Liver (tissue), 7 donors: ENCODE measurements at regions not wholly inside any gene's neighbourhood (a gene's known extent, or its start where the extent isn't known, plus 50 kb on each side); places are given as distances from the start of the nearest gene placed in this dataset.

Experiments used
- DNase-seq: peaks from one replicate; pipeline ENCODE4 v3.0.0-alpha.2; 2017; ENCODE audit warnings: low spot score
- H3K27ac ChIP-seq, 2 donors: one replicate each; pipeline ENCODE4 v1.7.0; 2013; ENCODE audit warnings: inconsistent platforms in 2 of 2, low read length in 2 of 2, control low read depth in 1 of 2, low read depth in 1 of 2, mild to moderate bottlenecking in 1 of 2
- H3K27me3 ChIP-seq, 4 donors: one replicate each; pipeline versions ENCODE4 v1.6.1 to v1.7.0; 2013; ENCODE audit warnings: low read length in 3 of 4, inconsistent platforms in 1 of 4, mild to moderate bottlenecking in 1 of 4, moderate library complexity in 1 of 4; ENCODE audit not compliant: control insufficient read depth in 4 of 4, insufficient read depth in 4 of 4
- H3K36me3 ChIP-seq, 4 donors: one replicate each; pipeline versions ENCODE4 v1.6.1 to v1.7.0; 2013; ENCODE audit warnings: low read length in 3 of 4, mild to moderate bottlenecking in 3 of 4, low read depth in 1 of 4, moderate library complexity in 1 of 4; ENCODE audit not compliant: control insufficient read depth in 4 of 4, insufficient read depth in 3 of 4
- H3K4me1 ChIP-seq, 4 donors: one replicate each; pipeline versions ENCODE4 v1.6.1 to v1.7.0; 2013; ENCODE audit warnings: low read length in 3 of 4, mild to moderate bottlenecking in 3 of 4, moderate library complexity in 1 of 4; ENCODE audit not compliant: control insufficient read depth in 4 of 4, insufficient read depth in 4 of 4
- H3K4me3 ChIP-seq, 3 donors: one replicate each; pipeline versions ENCODE4 v1.6.1 to v1.7.0; 2013; ENCODE audit warnings: low read length in 3 of 3, control low read depth in 1 of 3, low read depth in 1 of 3, mild to moderate bottlenecking in 1 of 3
- H3K9ac ChIP-seq, 2 donors: one replicate each; pipeline ENCODE4 v1.7.0; 2013; ENCODE audit warnings: low read length in 2 of 2, mild to moderate bottlenecking in 2 of 2, moderate library complexity in 2 of 2, control low read depth in 1 of 2, low read depth in 1 of 2
- H3K9me3 ChIP-seq, 4 donors: one replicate each; pipeline versions ENCODE4 v1.6.1 to v1.7.0; 2013; ENCODE audit warnings: low read length in 3 of 4; ENCODE audit not compliant: control insufficient read depth in 4 of 4
- EGR1 ChIP-seq, 2 donors: IDR thresholded peaks; 2 replicates each; pipeline ENCODE4 v1.6.1; 2016 to 2018; ENCODE audit warnings: antibody characterized with exemption in 2 of 2, low read depth in 2 of 2
- FOXA1 ChIP-seq: IDR thresholded peaks from 2 replicates; pipeline ENCODE4 v1.6.1; 2016; ENCODE audit warnings: antibody characterized with exemption
- FOXA2 ChIP-seq: IDR thresholded peaks from 2 replicates; pipeline ENCODE4 v1.6.1; 2016; ENCODE audit warnings: antibody characterized with exemption
- GABPA ChIP-seq, 2 donors: IDR thresholded peaks in 1 of 2; conservative IDR thresholded peaks in 1 of 2; 2 replicates each; pipeline ENCODE4 v1.6.1; 2016; ENCODE audit warnings: antibody characterized with exemption in 2 of 2, mild to moderate bottlenecking in 1 of 2, moderate library complexity in 1 of 2
- HNF4A ChIP-seq, 2 donors: conservative IDR thresholded peaks; 2 replicates each; pipeline ENCODE4 v1.6.1; 2016; ENCODE audit warnings: antibody characterized with exemption in 2 of 2, mild to moderate bottlenecking in 2 of 2
- HNF4G ChIP-seq: IDR thresholded peaks from 2 replicates; pipeline ENCODE4 v1.6.1; 2016; ENCODE audit warnings: antibody characterized with exemption
- JUND ChIP-seq, 2 donors: IDR thresholded peaks; 2 replicates each; pipeline ENCODE4 v1.6.1; 2016; ENCODE audit warnings: antibody characterized with exemption in 2 of 2
- NR2F2 ChIP-seq: IDR thresholded peaks from 2 replicates; pipeline ENCODE4 v1.6.1; 2016; ENCODE audit warnings: antibody characterized with exemption
- RAD21 ChIP-seq, 2 donors: IDR thresholded peaks; 2 replicates each; pipeline ENCODE4 v1.6.1; 2016; ENCODE audit warnings: antibody characterized with exemption in 2 of 2, mild to moderate bottlenecking in 2 of 2
- RXRA ChIP-seq, 2 donors: IDR thresholded peaks; 2 replicates each; pipeline ENCODE4 v1.6.1; 2017 to 2018; ENCODE audit warnings: antibody characterized with exemption in 2 of 2, mild to moderate bottlenecking in 1 of 2
- SP1 ChIP-seq: IDR thresholded peaks from 2 replicates; pipeline ENCODE4 v1.6.1; 2018; ENCODE audit warnings: antibody characterized with exemption, mild to moderate bottlenecking
- TAF1 ChIP-seq: conservative IDR thresholded peaks from 2 replicates; pipeline ENCODE4 v1.6.1; 2016; ENCODE audit warnings: antibody characterized with exemption, mild to moderate bottlenecking
- YY1 ChIP-seq: IDR thresholded peaks from 2 replicates; pipeline ENCODE4 v1.6.1; 2016; ENCODE audit warnings: antibody characterized with exemption, mild to moderate bottlenecking
- TF ChIP-seq, protein P1 (sequence below): IDR thresholded peaks from 2 replicates; pipeline ENCODE4 v1.6.1; 2016; ENCODE audit warnings: antibody characterized with exemption
- TF ChIP-seq, protein P2 (sequence below): IDR thresholded peaks from 2 replicates; pipeline ENCODE4 v1.6.1; 2016; ENCODE audit warnings: antibody characterized with exemption
- TF ChIP-seq, protein P3 (sequence below): fragments of 150-350 bp; IDR thresholded peaks from 2 replicates; pipeline ENCODE4 v1.5.1; 2017; ENCODE audit warnings: improper control_type of control experiment, low read depth, low read length; ENCODE audit not compliant: missing input control
- TF ChIP-seq, protein P4 (sequence below): IDR thresholded peaks from 2 replicates; pipeline ENCODE4 v1.6.1; 2016; ENCODE audit warnings: antibody characterized with exemption, mild to moderate bottlenecking
- donor health status: healthy.
- donor health status: healthy.
- donor health status: healthy.
- donor health status: healthy.

DNA sequence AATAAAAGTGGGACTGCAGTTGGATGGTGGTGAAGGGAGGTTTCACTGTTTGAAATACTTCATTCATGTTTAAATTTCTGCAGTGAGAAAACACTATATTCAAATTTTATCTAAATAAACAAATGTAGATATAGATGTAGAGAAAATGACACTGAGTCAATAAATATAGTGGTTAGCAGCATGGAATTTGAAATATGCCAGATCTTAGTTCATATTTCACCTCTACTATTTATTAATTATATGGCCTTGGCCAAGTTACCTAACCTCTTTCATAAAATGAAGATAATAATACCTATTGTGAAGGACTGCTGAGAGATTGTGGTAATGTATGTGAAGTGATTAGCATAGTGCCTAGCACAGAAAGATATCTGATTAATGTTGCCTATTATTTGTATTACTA lies 70.5 kb downstream of the AGTR2 start:
- Histone ChIP-seq H3K27me3 (no peaks in the 10 kb centered on the region), H3K36me3 (no peaks in the 10 kb centered on the region), H3K4me3 (no peak overlapping the region), H3K27ac (no peak overlapping the region), H3K9me3 (no peaks in the 10 kb centered on the region), H3K9ac (no peak overlapping the region), H3K4me1 (no peaks in the 10 kb centered on the region)
- TF ChIP-seq EGR1 (IDR thresholded peaks at IDR 0.05; ENCODE audit: low read depth in 2 of 2), result no peak
- TF ChIP-seq HNF4A (conservative IDR thresholded peaks at IDR 0.05), result no peak
- TF ChIP-seq, protein P1, sequence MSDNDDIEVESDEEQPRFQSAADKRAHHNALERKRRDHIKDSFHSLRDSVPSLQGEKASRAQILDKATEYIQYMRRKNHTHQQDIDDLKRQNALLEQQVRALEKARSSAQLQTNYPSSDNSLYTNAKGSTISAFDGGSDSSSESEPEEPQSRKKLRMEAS, result no peak
- no peak for TF ChIP-seq HNF4G
- TF ChIP-seq, protein P2, sequence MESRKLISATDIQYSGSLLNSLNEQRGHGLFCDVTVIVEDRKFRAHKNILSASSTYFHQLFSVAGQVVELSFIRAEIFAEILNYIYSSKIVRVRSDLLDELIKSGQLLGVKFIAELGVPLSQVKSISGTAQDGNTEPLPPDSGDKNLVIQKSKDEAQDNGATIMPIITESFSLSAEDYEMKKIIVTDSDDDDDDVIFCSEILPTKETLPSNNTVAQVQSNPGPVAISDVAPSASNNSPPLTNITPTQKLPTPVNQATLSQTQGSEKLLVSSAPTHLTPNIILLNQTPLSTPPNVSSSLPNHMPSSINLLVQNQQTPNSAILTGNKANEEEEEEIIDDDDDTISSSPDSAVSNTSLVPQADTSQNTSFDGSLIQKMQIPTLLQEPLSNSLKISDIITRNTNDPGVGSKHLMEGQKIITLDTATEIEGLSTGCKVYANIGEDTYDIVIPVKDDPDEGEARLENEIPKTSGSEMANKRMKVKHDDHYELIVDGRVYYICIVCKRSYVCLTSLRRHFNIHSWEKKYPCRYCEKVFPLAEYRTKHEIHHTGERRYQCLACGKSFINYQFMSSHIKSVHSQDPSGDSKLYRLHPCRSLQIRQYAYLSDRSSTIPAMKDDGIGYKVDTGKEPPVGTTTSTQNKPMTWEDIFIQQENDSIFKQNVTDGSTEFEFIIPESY, result no peak
- TF ChIP-seq NR2F2, result no peak
- no peak for TF ChIP-seq YY1
- TF ChIP-seq JUND (IDR thresholded peaks at IDR 0.05), result no peak
- TF ChIP-seq FOXA1, result no peak
- TF ChIP-seq RXRA (IDR thresholded peaks at IDR 0.05), result no peak
- TF ChIP-seq TAF1, result no peak
- TF ChIP-seq, protein P3, sequence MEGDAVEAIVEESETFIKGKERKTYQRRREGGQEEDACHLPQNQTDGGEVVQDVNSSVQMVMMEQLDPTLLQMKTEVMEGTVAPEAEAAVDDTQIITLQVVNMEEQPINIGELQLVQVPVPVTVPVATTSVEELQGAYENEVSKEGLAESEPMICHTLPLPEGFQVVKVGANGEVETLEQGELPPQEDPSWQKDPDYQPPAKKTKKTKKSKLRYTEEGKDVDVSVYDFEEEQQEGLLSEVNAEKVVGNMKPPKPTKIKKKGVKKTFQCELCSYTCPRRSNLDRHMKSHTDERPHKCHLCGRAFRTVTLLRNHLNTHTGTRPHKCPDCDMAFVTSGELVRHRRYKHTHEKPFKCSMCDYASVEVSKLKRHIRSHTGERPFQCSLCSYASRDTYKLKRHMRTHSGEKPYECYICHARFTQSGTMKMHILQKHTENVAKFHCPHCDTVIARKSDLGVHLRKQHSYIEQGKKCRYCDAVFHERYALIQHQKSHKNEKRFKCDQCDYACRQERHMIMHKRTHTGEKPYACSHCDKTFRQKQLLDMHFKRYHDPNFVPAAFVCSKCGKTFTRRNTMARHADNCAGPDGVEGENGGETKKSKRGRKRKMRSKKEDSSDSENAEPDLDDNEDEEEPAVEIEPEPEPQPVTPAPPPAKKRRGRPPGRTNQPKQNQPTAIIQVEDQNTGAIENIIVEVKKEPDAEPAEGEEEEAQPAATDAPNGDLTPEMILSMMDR, result no peak
- TF ChIP-seq RAD21 (IDR thresholded peaks at IDR 0.05), result no peak
- TF ChIP-seq, protein P4, sequence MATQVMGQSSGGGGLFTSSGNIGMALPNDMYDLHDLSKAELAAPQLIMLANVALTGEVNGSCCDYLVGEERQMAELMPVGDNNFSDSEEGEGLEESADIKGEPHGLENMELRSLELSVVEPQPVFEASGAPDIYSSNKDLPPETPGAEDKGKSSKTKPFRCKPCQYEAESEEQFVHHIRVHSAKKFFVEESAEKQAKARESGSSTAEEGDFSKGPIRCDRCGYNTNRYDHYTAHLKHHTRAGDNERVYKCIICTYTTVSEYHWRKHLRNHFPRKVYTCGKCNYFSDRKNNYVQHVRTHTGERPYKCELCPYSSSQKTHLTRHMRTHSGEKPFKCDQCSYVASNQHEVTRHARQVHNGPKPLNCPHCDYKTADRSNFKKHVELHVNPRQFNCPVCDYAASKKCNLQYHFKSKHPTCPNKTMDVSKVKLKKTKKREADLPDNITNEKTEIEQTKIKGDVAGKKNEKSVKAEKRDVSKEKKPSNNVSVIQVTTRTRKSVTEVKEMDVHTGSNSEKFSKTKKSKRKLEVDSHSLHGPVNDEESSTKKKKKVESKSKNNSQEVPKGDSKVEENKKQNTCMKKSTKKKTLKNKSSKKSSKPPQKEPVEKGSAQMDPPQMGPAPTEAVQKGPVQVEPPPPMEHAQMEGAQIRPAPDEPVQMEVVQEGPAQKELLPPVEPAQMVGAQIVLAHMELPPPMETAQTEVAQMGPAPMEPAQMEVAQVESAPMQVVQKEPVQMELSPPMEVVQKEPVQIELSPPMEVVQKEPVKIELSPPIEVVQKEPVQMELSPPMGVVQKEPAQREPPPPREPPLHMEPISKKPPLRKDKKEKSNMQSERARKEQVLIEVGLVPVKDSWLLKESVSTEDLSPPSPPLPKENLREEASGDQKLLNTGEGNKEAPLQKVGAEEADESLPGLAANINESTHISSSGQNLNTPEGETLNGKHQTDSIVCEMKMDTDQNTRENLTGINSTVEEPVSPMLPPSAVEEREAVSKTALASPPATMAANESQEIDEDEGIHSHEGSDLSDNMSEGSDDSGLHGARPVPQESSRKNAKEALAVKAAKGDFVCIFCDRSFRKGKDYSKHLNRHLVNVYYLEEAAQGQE, result no peak
- no peak for TF ChIP-seq FOXA2
- TF ChIP-seq GABPA (IDR thresholded peaks at IDR 0.05 in 1 of 2, conservative IDR thresholded peaks at IDR 0.05 in 1 of 2), result no peak
- TF ChIP-seq SP1, result no peak
- DNase-seq, result no peak

DNA sequence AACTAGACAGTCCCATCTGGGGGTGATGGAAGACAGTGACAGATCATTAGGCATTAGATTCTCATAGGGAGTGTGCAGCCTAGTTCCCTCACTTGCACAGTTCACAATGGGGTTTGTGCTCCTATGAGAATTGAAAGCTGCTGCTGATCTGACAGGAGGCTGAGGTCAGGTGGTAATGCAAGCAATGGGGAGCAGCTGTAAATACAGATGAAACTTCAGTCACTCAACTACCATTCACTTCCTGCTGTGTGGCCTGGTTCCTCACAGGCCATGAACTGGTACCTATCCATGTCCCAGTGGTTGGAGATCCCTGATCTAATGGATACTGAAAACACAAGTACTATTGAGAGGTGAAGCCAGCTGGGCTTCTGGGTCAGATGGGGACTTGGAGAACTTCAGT lies 72.5 kb downstream of the AGTR2 start:
- H3K27me3 ChIP-seq, result no peaks in the 10 kb centered on the region
- DNase-seq, result no peak
- no peaks in the 10 kb centered on the region for H3K9me3 ChIP-seq
- H3K4me3 ChIP-seq, result no peak overlapping the region
- H3K4me1 ChIP-seq, result no peaks in the 10 kb centered on the region
- no peaks in the 10 kb centered on the region for H3K36me3 ChIP-seq
- H3K27ac ChIP-seq, result no peak overlapping the region
- no peak overlapping the region for H3K9ac ChIP-seq
- TF ChIP-seq HNF4A (conservative IDR thresholded peaks at IDR 0.05) (no peak), FOXA1 (no peak), EGR1 (IDR thresholded peaks at IDR 0.05; ENCODE audit: low read depth in 2 of 2) (no peak), RAD21 (IDR thresholded peaks at IDR 0.05) (no peak), YY1 (no peak), HNF4G (no peak), GABPA (IDR thresholded peaks at IDR 0.05 in 1 of 2, conservative IDR thresholded peaks at IDR 0.05 in 1 of 2) (no peak)
- TF ChIP-seq, protein P4, result no peak
- TF ChIP-seq, protein P3, result no peak
